ENCODE measurements at regions not wholly inside any gene's neighbourhood (a gene's known extent, or its start where the extent isn't known, plus 50 kb on each side); places are given as distances from the start of the nearest gene placed in this dataset.
"Not testable (repeated sequence)": the region's sequence is repeated elsewhere in the genome, so short reads cannot be mapped to it uniquely, and the experiment has no call there.

DNA sequence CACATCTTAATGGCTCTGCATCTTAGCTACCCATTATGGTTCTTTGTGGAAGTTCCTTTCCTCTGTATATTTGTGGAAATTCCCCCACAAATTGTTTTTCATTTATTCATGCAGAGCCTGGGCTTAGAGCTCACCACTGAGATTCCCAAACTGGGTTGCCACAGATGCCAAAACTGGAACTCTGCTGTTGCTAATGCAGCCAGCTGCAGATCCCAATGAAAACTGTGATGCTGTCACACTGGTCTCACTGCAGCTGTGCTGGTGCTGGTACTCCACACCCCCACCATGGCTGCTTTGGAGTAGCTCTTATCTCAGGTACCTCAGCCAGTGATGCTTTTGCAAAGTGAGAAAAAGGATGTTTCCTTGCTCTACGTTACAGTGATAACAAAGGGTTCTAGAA lies 87.7 kb downstream of the DCK start:
- no peak for DNase-seq (ENCODE audit: low read depth)

DNA sequence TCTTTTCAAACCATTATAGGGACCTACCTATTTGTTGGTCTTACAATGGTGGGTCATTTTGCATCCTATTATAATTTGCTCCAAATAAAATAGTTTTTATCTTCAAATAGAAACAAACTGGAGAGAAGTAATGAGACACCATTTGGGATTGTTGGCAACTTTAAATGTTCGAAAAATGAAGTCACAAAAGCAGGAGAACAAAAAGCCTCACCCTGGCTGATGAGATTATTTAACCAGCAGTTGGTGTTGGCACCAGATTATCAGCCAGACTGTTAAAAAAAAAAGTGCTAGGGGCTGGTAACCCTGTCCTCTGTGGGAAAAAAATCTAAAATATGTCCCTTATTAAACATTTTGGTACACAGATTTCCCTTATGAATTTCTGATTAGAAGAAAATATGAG lies 100.3 kb downstream of the DCK start:
- no peak for DNase-seq (ENCODE audit: low read depth)

DNA sequence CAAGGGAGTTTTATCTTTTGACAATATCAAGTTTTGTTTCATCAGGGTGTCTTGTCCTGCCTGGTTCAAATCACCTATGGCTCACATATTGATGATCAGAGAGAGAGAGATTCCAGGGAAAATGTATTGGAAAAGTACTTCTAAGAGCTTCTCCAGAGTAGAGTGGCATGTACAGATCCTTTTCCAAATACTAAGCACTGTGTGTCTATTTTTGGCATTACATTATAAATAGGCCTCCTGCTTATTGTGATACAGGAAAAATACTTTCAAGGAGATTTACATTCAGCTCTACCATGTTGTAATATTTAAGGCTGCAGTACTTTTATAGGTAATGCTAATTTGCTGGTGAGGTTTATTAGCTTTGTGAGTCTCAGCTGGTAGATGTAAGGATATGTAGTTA lies 100.8 kb downstream of the DCK start:
- DNase-seq (ENCODE audit: low read depth) = no peak

DNA sequence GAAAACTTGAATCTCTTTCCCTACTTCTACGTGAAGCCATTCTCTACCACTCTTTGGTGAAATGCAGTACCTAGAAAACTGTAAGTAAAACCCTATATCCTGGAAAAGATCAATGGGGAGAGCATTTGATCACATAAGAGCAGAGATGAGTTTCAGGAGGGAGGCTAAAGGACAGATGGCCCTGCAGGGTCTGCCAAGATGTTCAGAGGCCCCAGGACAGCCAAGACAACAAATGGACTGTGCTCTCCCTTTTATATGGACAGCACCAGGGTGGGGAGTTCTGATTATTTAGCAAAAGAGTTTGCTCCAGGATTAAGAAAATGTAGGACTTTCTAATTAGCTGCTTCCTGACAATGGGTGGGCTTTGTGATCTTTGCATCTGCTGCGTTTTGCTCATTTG lies 101.7 kb downstream of the DCK start:
- no peak for DNase-seq (ENCODE audit: low read depth)

DNA sequence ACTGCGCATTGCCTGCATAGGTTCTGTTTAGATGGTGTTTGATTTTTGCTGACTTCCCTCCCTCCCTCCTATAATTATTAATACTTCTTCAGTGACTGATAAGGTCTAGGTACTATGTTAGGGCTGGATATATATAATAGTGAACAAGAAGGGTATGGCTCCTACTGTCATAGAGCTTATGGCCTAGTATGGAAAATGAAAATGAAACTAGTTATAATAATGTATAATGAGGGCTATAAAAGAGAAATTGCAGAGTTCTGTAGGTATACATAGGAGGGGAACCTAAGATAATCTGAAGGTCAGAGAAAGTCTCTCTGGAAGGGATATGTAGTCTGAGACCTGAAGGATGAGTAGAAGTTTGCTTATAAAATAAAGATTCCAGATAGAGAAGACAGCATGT lies 102.1 kb downstream of the DCK start:
- no peak for DNase-seq (ENCODE audit: low read depth)

DNA sequence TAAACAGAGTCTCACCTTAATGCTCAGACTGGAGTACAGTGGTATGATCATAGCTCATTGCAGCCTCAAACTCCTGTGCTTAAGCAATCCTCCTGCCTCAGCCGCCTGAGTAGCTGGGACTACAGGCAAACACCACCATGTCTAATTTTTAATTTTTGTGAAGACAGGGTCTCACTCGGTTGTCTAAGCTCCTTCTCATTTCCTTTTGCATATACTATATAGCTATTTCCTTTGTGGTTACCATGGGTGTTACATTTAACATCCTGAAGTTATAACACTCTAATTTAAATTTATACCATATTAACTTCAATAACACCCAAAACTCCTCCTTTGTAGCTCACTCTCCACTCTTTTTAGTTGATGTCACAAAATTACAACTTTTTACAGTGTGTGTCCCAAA lies 114.3 kb downstream of the DCK start:
- DNase-seq (ENCODE audit: low read depth) = no peak

DNA sequence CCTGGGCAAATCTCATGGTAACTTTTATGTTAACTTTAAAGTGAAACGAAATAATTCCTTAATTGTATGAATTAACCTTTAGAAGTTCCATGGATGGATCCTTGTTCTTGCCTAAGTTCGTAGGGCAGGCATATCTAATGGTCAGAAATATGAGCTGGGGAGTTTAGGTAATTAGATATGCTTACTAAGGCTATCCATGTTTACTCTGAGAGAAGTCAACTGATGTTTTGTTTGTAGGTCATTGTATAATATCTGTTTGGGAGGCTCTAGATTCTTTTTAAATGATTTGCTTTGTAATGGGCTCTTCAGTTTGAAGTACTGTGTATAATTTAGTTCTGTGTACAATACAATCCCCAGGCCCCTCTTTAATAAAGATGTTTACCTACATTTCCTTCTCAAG lies 117.0 kb downstream of the DCK start:
- no peak for DNase-seq (ENCODE audit: low read depth)

DNA sequence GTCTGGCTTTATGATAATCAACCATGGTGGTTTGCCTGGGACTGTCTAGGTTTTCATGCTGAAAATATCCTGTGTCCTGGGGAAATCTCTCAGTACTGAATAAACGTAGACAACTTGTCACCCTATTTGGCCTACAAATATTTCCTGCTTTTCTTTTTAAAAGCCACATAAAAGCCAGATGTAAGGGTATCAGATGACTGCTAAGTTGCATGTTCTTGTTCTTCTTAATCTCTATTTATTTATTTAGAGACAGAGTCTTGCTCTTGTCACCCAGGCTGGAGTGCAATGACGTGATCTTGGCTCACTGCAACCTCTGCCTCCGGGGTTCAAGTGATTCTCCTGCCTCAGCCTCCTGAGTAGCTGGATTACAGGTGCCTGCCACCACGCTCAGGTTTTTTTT lies 117.7 kb downstream of the DCK start:
- DNase-seq (ENCODE audit: low read depth) = not testable (repeated sequence)

DNA sequence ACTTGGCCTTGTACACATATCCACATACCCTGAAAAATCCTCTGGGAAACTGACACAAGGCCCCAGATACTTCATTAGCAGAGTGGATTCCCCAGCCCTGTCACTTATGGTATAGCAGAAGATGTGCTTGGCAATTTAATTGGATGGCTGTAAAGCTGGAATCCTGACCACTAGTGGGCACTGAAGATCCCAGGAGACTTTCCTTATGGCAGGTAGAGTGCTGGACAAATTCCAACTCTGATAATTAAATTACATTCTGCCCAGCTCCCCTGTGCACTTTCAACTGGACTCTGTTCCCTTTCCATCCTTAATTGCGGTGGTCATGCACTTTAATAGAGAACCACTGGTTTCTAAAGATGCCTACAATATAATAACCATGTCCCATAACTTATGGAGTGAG lies 119.8 kb downstream of the DCK start:
- DNase-seq (ENCODE audit: low read depth) = no peak

DNA sequence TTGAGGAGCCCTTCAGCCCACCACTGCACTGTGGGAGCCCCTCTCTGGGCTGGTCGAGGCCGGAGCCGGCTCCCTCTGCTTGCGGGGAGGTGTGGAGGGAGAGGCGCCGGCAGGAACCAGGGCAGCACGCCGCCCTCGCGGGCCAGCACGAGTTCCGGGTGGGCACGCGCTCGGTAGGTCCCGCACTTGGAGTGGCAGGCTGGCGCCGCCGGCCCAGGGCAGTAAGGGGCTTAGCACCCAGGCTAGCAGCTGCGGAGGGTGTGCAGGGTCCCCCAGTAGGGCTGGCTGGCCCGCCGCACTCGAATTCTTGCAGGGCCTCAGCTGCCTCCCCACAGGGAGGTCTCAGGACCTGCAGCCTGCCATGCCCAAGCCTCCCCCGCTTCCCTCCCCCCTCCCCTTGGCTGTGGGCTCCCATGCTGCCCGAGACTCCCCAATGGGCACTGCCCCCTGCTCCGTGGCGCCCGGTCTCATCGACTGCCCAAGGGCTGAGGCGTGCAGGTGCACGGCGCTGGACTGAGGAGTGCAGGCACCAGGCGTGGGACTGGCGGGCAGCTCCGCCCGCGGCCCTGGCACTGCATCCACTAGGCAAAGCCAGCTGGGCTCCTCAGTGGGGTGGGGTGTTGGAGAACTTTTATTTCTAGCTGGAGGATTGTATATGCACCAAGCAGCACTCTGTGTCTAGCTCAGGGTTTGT lies 127.5 kb downstream of the DCK start:
- DNase-seq (ENCODE audit: low read depth) = no peak

DNA sequence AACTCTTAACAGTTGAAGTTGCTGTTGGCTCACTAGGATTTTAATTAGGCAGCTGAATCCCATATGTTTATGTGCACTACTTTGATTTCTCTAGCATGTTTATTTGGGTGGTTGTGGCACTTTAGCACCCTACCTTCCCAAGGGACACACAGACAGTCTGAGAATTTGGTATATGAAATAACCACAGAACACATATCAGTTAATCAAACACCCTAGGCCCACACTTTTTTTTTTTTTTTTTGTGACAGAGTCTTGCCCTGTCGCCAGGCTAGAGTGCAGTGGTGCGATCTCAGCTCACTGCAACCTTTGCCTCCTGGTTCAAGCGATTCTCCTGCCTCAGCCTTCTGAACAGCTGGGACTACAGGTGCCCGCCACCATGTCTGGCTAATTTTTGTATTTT lies 130.5 kb downstream of the DCK start:
- DNase-seq (ENCODE audit: low read depth) = no peak

DNA sequence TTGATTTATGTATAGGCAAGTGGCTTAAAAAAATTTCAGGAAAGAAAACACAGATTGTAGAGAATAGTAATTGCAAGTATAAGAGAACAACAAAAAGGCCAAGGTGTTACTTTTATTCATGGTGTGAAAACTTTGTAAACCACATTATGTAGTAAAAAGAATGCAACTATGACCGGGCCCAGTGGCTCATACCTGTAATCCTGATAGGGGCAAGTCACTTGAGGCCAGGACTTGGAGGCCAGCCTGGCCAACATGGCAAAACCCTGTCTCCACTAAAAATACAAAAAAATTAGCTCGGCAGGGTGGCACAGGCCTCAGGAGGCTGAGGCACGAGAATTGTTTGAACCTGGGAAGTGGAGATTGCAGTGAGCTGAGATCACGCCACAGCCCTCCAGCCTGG lies 131.7 kb downstream of the DCK start:
- DNase-seq (ENCODE audit: low read depth) = no peak

DNA sequence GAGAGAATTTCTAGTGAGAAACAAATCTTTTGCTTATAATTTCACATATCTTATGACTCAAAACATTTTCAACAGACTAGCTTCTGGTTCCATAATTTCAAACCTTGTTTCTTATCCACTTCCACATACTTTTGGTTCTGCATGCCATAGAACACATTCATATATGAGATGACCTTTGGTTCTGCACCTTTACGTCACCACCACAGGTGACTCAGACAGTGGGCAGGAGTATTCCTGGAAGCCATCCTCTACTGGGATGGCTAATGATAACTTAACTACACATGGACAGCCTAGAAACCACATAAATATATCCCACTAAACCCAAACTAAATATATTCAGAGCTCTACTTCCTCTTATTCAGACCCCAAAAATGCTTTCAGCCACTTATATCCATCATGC lies 133.3 kb downstream of the DCK start:
- DNase-seq (ENCODE audit: low read depth) = peak; percentile 98

DNA sequence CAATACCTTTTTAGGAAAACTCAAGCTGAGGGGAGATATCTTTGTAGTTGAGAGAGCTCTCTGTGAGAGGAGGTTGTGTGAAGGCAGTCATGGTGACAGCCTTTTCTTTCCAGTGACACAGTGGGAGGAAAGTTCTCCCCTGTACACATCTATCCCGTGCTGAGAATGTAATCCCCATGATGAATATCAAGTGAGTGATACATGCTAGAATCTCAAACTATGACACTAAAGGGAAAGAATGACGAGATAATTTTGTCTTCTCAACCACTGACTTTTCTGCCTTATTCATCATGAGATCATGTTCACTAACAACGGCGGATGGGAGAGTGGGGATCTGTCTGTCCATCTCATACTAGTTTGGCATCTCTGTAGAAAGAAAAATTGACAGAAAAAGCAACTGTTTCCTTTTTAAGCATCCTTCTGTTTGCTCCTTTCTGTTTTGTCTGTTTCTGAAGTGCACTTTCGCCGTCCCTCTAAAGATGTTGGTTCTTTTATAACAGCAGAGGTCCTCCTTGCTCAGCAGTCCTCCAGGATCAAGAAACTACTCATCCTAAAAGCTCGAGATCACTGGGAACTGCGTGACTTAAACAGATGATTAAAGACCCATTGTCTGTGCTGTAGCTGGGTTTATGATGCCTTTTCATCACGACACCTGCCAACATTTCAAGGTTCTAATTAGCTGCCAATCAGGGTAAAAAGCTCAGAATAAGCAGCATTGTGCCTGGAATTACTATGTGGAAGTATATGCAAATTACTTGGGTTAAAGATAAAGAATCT lies 137.6 kb downstream of the DCK start:
- peak; percentile 74 for DNase-seq (ENCODE audit: low read depth)

DNA sequence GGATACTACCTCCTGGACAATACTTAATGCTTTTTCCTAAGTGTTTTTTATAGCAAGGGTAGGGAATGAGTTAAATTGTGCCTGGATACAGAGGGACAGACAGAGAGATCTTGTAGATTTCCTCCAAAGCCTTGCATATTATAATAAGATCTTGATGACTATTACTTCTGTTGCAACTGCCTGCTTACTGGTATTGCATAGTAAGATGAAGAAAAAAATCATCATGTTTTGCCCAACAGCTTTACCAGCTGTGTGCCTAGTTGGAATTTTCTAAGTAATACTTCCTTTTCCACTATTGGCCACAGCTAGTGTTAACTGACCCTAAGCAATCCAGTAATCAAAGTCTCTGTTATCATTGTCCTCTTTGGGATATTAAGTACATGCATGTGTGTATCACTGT lies 139.0 kb downstream of the DCK start:
- peak; percentile 80 for DNase-seq (ENCODE audit: low read depth)

DNA sequence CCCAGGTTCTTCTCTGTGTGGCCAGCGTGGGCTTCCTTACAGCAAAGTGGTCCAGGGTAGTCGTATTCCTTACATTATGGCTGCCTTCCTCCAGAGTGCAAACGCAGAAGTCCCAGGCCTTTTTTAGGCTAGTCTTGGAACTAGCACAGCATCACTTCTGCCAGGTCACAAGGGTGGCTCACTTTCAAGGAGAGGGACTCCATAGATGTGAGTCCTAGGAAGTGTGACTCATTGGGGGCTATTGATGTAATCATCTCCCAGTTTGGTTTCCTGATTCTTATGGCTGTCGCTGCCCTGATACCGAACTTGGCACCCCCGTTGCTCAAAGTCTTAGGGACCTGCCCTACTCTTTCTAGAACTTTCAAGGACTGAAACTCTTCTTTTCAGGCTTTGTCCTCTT lies 140.0 kb downstream of the DCK start:
- no peak for DNase-seq (ENCODE audit: low read depth)

DNA sequence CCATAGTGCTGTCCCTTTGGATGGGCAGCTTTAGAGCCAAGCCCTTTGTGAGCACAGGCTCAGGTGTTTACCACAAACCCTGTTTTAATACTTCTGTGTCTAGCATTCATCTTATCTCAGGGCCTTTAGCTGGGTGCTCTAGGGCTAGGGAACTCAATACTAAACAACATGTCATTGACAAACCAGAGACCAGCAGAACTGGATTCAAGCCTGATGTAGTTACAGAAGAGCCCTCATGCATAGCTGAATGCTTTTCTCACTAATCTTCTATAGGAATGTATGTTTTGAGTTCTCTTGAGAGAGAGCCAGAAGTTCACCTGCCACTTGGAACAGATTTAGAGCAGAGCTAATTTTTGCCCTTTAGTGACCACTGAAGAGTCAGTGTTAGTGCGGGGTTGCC lies 142.6 kb downstream of the DCK start:
- no peak for DNase-seq (ENCODE audit: low read depth)

DNA sequence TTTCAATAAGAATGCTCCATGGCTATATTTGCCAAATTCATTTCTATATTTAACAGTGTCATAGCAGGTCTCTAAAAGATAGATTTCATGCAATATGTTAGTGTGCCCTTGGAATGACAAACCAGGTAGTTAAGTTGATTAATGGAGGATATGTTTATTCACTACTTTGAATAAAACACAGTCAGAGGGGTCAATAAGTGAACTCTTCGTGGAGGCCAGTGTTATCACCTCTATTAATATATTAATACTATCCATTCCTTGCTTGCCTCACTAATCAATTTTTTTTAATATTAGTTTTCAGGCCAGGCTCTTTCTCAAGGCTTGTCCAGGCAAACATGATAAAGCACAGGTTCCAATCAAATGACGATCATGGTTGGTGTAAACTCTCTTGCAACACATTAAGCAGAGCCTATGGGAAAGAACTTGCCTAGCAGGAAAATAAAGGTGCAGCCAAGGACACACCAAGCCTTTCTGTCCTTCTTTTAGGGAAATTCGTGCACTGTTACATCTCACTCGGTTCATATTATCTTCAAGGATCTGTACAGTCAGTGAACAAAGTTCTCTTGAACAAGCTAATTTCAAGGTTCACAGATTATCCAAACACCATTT lies 144.7 kb downstream of the DCK start:
- no peak for DNase-seq (ENCODE audit: low read depth)

DNA sequence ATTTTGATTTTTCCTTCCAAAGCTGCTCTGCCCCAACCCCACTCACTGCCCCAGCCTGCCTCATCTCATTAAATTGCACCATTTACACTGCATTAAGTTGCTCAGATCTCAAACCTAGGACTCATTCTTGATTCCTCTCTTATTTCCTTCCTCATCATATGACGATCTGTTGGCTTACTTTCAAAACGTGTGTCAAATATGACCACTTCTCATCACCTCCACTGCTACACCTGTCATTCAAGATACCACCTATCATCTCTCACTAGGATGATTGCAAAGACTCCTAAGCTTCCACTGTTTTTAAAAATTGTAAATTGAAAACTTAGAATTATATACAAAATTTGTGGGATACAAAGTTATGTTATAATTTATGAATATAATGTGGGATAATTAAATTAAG lies 147.1 kb downstream of the DCK start:
- DNase-seq (ENCODE audit: low read depth) = no peak

DNA sequence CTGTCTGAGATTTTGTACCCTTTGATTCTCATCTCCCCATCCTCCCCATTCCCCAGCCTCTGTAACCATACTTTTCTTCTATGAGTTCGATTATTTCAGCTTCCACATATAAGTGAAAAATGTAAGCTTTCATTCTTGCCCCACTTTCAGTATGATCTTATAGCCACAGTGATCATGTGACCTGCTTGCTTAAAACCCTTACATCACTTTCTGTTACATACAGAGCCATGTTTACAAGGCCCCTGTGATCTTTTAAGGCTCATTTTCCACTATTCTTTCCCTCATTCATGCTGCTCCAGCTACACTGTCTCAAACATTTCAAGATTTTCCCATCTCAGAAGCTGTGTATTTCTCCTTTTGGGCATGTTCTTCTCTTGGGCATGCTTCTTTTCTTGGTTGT lies 147.7 kb downstream of the DCK start:
- peak; percentile 51 for DNase-seq (ENCODE audit: low read depth)

DNA sequence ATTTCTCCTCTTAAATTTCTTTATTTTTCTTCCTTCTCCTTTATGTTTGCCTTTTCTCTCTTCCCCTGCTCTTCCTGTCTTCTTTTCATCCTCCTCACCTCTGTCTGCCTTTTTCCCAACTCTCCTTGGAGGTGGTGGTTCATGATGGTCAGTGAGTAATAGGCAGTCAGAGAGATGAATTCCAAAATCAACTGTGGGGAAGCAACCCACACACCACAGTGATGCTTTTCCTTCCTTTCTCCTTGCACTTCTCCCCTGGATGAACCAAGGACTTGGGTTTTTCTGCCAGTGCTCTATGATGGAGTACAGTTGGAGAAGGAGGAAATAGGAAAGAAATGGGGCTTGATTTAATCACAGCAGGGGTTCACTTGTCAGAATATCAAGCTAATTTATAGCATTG lies 153.8 kb downstream of the DCK start:
- DNase-seq (ENCODE audit: low read depth) = peak; percentile 21

DNA sequence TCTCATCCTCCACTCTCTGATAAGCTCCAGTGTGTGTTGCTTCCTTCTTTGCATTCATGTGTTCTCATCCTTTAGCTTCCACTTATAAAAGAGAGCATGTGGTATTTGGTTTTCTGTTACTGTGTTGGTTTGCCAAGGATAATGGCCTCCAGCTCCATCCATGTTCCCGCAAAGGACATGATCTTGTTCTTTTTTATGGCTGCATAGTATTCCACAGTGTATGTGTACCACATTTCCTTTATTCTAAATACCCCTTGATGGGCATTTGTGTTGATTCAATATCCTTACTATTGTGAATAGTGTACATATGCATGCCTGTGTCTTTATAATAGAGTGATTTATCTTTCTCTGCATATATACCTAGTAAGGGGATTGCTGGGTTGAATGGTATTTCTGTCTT lies 155.1 kb downstream of the DCK start:
- DNase-seq (ENCODE audit: low read depth) = no peak

DNA sequence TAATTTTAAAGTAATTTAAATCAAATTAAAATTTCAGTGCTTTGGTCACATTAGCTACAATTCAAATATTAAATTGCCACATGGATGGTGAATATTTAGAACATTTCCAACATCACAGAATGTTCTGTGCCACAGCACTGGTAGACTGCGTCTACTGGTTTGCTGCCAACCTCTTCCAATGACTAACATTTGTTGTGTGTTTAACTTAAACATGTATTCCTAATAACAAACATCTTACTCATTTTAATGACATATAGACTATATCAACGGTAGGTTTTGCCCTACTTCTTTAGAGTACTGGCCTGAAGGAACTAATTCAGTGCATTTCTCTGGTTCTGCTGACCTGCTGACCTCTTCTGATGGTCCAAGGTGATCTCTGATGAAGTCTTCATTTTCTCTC lies 157.6 kb downstream of the DCK start:
- DNase-seq (ENCODE audit: low read depth) = no peak

DNA sequence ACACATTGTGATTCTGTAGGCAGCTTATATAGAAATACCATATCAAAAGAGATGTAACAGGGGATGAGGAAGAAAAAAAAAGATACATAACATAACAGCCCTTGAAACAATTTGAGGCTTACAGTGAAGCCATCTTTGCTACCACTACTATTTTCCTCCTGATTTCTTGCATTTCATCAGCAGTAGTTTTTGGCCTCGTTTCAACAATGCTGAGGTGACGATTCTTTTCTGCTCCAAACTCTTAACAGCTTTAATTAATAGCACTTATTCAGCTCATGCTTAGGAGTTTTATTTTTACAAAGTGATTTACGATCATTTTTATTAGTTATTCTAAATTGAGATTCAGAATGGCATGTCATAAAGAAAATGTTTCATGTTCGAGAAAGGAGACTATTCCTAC lies 163.2 kb downstream of the DCK start:
- no peak for DNase-seq (ENCODE audit: low read depth)

Data from amniotic epithelial cell (primary cell).